CD4-positive, alpha-beta T cell treated with Interleukin-15 for 4 hours (primary cell): ENCODE measurements at regions not wholly inside any gene's neighbourhood (a gene's known extent, or its start where the extent isn't known, plus 50 kb on each side); places are given as distances from the start of the nearest gene placed in this dataset.

Source experiments
- DNase-seq: peaks from one replicate; pipeline ENCODE4 v3.0.0-alpha.2; 2020; ENCODE audit warnings: low spot score

- DNase-seq, result no peak
Measured at GRCh38 chr22:48171271-48171691, 1408.8 kb downstream of the TBC1D22A start.

- DNase-seq, result no peak
Measured at GRCh38 chr22:48169227-48169626, 1406.8 kb downstream of the TBC1D22A start.

- DNase-seq, result no peak
Measured at GRCh38 chr22:48167238-48167637, 1404.8 kb downstream of the TBC1D22A start.

GRCh38 chr22:48161298-48161697 is 1398.8 kb downstream of the TBC1D22A start:
- no peak for DNase-seq

GRCh38 chr22:48157676-48158075 is 1395.2 kb downstream of the TBC1D22A start:
- DNase-seq, result no peak

- no peak for DNase-seq
Measured at GRCh38 chr22:48156603-48157355, 1394.3 kb downstream of the TBC1D22A start.

- DNase-seq, result no peak
Measured at GRCh38 chr22:48155446-48155845, 1393.0 kb downstream of the TBC1D22A start.

GRCh38 chr22:48154943-48155240 is 1392.4 kb downstream of the TBC1D22A start:
- no peak for DNase-seq

GRCh38 chr22:48154169-48154942 is 1391.9 kb downstream of the TBC1D22A start:
- no peak for DNase-seq

- DNase-seq, result no peak
Measured at GRCh38 chr22:48153726-48154125, 1391.3 kb downstream of the TBC1D22A start.

- DNase-seq, result no peak
Measured at GRCh38 chr22:48152916-48153315, 1390.5 kb downstream of the TBC1D22A start.

- DNase-seq, result no peak
Measured at GRCh38 chr22:48152164-48152775, 1389.8 kb downstream of the TBC1D22A start.

- DNase-seq, result no peak
Measured at GRCh38 chr22:48151641-48152040, 1389.2 kb downstream of the TBC1D22A start.

GRCh38 chr22:48147831-48148230 is 1385.4 kb downstream of the TBC1D22A start:
- no peak for DNase-seq

GRCh38 chr22:48147404-48147803 is 1385.0 kb downstream of the TBC1D22A start:
- no peak for DNase-seq

- no peak for DNase-seq
Measured at GRCh38 chr22:48146426-48146825, 1384.0 kb downstream of the TBC1D22A start.

- no peak for DNase-seq
Measured at GRCh38 chr22:48145738-48146137, 1383.3 kb downstream of the TBC1D22A start.

GRCh38 chr22:48144318-48144717 is 1381.9 kb downstream of the TBC1D22A start:
- no peak for DNase-seq

- no peak for DNase-seq
Measured at GRCh38 chr22:48143856-48144255, 1381.4 kb downstream of the TBC1D22A start.

- DNase-seq, result no peak
Measured at GRCh38 chr22:48142388-48142787, 1379.9 kb downstream of the TBC1D22A start.

GRCh38 chr22:48141301-48141700 is 1378.9 kb downstream of the TBC1D22A start:
- DNase-seq, result no peak

- DNase-seq, result no peak
Measured at GRCh38 chr22:48140261-48140813, 1377.9 kb downstream of the TBC1D22A start.

GRCh38 chr22:48139776-48140175 is 1377.3 kb downstream of the TBC1D22A start:
- DNase-seq, result no peak
